HG03175 (cell line): ENCODE measurements at regions not wholly inside any gene's neighbourhood (a gene's known extent, or its start where the extent isn't known, plus 50 kb on each side); places are given as distances from the start of the nearest gene placed in this dataset.

Experiments
- ATAC-seq: cut with Tn5 transposase; IDR thresholded peaks from one replicate; pipeline ENCODE4 v1.9.1; 2021; ENCODE audit warnings: mild to moderate bottlenecking, moderate library complexity; ENCODE audit not compliant: unreplicated experiment

DNA sequence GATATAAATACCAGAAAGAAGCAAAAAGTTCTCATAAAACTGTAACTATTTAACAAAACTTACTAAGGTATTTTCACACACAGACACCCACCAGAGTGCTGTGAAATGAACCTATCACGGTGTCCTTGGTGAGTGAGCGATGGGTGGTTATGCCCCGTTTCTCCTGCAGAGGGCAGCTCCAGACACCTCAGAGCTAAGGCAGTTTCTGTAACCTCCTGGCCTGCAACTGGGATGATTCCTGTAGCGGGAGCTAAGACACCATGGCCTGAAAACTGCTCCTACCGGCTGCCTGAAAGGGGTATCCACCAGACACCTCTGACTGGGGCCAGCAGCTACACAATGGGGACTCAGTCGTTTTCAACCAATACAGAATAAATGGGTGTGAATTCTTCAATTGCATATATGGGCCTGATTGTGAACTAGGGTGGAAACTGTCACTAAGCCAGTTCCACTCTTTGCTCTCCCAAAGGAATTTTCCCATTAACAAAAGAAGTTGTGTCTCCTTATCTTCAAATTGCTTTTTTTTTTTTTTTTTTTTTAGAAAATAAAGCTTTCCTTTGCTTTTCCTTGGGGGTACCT is 2375.8 kb upstream of the TENM3 start:
- ATAC-seq, result peak; percentile 85

DNA sequence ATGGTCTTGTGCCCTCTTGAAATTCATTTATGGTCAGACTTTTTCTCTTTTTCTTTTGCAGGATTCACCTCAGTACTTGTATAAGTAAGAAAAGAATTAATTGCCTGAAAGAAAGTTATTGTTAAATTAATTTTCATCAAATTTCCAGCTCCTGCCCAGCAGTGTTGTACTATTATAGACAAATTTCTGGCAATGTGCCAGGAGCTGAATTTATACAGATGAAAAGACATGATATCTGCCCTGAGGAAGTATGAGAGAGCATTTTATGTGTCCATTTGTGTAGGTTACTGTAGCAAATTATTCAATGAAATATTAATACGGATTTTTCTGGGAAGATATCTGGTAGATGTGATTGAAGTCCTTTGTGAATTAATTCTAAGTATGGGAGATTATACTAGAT is 2371.5 kb upstream of the TENM3 start:
- no peak for ATAC-seq

DNA sequence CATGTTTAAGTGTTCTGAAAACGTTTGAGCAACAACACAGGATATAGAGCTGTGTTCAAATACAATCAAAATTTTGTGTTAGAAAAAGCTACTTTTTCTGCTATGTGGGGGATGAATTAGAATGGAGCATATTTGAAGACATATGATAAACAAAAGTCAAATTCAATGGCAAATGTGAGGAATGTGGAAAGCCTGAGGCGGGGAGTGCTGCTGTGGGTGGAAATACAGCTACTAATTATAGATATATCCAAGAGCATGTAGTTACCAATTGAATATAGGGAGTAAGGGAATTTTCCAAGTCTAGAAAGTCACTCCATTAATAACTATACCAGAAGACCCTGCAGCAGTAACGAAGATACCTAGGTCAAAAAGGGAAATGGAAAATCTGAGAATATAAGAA is 2370.4 kb upstream of the TENM3 start:
- ATAC-seq, result no peak

DNA sequence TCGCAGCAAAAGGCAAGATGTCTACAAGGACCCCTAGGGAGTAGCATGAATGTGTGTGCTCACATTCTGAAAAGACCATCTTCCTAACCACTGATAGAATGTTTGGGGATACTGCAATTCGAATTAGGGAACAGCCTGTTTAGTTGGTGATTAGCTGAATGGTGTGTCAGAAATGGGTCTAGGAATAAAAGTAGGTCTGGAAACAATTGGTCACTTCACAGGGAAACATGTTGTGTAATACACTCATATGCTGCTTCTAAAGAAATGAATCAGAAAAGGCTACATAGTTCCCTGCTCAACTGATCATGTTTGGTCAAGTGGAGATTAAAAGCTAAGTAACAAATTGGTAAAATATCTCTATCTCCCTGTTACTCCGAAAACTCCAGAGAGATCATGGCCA is 2362.4 kb upstream of the TENM3 start:
- ATAC-seq, result no peak

DNA sequence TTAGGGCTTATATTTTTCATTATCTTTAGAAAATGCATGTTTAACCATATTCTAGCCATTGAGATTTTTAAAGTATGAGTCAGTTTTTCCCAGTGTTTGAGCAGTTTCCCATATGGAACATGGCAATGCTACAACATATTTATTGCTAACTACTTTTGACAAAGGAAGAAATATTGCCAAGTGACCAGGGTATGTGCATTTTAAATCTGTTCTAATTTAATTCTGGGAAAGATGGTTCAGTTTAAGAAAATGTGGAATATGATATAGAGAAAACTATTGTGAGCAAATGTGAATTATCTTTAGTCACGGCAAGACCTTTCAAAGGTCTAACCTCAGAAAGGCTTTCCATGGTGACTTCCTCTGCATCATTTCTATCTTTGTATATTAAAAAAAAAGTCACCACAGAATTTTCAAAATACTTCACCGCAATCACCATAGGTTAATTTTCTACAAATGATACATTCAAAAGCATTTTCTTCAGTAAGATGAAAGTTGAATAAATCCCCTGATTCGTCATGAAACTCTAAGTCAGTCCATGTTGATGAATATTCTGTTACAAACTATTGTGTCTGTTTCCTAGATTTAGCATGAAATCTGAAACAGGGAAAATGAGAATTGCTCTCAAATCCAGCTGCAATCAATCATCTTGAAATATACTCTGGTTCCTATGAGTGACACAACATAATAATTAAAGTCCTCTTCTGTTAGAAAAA is 2349.0 kb upstream of the TENM3 start:
- no peak for ATAC-seq

DNA sequence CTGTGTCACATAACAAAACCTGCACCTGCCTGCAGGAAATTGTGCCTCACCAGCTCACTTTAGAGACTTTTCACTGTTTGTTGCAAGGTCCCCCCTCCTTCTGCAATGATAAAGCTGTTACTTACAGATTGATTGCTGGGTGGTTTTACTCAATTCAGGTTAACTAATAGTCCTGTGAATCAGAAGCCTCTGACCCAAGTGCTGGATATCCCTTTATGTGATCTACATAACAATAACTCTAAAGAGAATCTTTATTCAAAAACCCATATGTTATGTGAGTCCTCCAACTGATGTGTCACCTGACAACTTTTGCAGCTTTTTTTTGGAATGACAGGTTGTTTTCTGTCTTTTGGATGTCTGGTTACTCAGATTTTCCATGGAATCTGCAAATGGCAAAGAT is 2323.6 kb upstream of the TENM3 start:
- no peak for ATAC-seq

DNA sequence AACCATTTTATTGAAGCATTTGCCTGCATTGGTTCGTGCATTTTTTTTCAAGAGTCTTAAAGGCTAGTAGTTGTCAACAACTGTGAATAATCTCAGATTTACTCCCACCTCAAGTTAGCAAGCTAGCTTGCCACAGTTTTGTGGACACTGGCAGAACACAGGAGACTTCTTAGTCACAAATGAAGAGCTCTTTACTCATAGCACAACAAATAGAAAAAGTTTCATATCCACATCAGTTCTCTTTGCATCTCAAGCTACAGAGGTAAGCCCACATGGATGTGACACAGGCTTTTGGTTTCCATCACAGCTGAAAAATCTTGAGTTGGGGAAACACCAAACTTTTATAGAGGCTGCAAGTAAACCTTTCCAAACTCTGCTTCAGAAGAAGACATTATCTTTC is 2315.7 kb upstream of the TENM3 start:
- no peak for ATAC-seq

DNA sequence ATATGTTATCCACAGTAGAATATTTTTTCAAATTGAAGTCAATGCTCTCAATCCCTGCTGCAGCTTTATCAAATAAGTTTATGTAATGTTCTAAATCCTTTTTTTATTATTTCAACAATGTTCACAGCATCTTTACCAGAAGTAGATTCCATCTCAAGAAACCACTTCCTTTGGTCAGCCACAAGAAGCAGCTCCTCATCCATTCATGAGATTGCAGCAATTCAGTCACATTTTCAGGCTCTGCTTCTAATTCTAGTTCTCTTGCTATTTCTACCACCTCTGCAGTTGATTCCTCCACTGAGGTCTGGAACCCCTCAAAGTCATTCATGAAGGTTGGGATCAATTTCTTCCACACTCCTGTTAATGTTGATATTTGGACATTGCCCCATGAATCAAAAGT is 2301.3 kb upstream of the TENM3 start:
- no peak for ATAC-seq

DNA sequence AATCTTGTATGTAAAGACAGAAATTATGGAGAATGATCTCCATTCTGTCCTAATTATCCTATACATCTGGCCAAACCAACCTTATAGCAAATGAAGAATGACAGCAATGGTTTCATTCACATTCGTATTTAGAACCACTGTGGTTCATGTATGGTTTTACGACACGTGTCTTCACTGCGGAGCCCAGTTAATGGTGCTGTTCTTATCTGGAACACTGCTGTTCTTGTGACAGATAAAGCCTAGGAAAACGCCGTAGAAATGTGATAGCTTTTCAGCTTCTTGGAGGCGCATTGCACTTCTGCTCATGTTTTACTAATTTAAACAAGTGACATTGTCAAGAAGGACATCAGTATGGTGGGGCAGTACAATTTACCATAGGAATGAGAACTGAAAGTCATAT is 2266.4 kb upstream of the TENM3 start:
- ATAC-seq, result no peak

DNA sequence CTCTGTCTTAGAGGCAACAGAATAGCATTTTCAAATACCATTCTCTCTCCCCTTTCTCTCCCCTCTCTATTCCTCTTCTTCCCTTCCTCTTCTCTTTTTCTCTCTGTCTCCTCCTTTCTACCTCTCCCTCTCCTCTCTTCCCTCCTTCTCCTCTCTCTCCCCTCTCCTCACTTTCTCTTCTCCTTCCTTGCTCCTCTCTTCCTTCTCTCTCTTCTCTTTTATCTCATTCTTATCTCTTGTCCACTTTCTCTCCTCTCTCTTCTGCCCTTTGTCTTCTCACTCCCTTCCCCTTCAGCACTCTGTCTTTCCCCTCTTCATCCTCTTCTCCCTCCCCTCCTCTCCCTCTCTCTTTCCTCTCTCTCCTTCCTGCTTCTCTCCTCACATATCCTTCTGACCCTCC is 2265.8 kb upstream of the TENM3 start:
- no peak for ATAC-seq

DNA sequence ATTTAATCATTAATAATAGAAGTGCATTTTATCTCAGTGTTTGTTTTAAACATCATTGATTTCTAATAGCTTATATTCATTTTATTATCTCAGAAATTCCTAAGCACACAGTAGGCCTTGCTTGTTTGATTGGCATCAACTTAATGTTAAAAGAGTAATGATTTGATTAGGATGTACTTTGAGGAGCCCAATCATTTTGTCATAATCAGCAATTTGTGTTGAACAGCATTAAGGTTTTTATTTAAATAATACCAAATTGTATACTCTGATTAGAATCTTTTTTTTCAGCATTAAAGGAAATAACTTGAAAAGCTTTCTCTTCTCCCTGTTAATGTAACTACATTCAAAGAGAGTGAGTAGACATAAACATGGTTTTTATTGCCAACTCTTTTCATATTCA is 2262.0 kb upstream of the TENM3 start:
- no peak for ATAC-seq

DNA sequence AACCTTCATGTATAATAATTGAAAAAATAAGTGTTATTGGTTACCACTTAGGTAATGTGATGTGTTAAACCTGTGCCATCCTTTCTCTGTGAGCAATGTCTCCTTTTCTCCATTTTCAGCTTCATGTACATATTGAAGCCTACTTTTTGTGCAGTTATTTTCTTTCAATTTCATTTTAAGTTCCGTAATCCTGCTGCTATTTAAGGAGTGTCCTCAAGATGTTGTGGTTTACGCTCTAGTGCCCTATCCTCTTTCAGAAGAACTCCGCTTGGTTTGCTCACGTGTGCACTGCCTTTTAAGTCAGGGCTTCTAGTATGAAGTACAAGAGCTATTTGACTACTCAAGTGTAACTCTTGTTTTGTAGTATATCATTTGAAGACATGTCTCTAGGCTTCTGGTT is 2253.2 kb upstream of the TENM3 start:
- ATAC-seq, result peak; percentile 90

DNA sequence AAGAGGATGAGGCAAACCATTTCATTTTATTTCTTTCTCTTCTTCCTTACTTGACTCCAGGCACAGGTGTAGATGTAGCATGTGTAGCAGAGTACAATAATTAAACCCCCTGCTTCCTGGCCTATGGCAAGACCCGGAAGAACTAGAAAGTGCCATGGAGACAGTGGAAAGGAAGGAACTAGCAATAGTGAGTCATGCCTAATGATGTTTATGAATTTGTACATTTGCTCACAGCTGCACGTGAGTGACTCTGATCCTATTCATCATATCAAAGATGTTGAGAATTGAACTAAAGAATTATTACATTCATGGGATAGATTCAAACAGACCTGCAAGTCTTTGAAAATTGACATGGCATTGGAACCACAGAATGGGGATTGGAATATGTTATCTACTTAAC is 2233.9 kb upstream of the TENM3 start:
- no peak for ATAC-seq

DNA sequence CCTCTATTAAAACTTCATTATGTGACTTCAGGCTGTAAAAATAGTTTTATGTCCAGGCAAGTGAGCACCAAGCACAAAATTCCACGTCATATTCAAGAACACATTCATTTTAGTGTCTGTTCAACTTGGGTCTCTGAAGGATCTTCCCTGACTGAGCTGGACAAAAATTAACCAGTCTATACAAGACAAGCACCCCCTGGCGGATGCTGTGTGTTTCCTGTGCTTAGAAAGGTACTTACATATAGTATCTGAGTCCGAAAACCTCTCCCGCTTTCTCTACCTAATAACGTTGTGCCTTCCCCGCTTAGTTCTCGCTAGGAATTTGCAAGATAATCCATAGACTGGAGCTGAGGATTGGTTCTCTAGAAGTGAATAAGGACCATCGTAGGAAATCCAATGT is 2214.5 kb upstream of the TENM3 start:
- ATAC-seq, result peak; percentile 45

DNA sequence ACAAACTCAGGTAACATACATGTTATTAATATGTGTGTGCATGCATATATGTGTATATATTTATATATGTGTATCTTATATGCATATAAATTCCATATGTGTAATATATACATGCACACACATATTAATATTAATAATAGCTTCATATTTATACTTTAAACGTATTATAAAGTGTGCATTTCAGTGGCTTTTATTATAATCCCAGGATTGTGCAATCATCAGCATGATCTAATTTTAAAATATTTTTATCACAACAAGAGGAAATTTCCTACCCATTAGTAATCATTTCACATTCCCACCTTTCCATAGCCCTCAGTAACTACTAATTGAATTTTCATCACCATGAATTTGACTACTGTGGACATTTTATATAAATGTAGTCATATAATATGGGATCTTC is 2211.9 kb upstream of the TENM3 start:
- ATAC-seq, result no peak

DNA sequence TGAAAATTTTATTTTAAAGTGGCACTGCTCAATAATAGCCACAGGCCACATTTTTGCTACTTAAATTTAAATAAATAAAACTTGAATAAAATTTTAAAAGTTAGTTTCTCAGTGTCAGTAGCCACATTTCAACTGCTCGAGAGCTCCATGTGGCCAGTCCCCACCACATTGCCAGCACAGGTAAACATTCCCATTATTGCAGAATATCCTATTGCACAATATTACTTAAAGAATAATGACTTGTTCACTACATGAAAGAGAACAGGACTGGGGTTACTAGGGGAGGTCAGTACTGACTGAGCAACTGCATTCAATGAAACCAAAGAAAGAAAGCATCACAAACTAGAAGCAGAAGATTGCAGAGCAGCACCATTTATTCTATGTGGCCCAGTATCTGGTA is 2201.6 kb upstream of the TENM3 start:
- ATAC-seq, result no peak

DNA sequence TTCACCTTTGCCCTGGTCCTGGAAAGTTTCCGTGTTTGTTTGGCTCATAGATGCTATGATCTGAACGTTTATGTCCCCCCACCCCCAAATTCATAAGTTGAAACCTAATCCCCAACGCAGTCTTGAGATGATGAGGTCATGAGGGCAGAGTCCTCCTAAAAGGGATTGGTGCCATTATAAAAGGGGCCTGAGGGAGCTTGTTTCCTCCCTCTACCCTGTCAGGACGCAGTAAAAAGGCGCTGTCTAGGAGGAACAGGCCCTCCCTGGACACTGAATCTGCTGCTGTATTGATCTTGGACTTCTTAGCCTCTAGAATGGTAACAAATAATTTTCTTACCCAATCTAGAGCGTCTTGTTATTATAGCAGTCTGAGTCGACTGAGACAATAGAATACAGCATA is 2190.6 kb upstream of the TENM3 start:
- no peak for ATAC-seq

DNA sequence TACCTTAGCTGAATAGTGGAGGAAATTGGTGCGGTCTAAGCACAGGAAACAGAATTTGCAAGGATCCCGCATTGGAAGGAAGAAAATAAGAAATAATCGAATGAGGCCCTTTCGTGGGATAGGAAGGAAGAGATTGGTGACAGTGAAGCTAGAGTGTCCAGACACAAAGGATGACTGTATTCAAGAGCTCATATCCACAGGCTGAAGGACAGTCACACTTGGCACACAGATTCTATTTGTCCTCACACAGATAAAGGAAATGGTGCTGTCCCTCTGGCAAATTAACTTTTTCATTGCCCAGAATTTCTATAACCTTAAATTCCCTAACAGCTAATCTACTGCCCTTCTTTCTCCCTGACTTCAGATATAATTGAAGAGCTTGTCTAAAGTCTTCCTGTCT is 2188.9 kb upstream of the TENM3 start:
- ATAC-seq, result no peak

DNA sequence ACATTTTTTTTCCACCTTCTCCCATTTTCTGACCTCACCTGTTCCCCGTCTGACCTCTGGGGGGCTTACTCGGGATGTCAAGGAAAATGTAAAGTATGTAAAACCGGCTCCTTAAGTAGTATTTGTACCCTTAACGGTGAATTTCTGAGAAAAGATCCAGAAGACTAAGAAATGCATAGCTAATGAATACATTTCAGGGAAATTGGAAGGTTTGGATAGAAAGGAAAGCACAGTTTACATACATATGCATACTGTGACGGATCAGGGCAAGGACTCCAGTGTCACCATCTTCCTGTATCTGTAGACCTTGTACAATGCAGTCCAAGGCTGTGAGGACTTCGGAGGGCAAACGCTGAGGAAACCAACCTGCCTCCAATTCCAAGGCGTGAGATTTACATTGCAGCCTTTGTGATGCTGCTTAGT is 2185.9 kb upstream of the TENM3 start:
- no peak for ATAC-seq

DNA sequence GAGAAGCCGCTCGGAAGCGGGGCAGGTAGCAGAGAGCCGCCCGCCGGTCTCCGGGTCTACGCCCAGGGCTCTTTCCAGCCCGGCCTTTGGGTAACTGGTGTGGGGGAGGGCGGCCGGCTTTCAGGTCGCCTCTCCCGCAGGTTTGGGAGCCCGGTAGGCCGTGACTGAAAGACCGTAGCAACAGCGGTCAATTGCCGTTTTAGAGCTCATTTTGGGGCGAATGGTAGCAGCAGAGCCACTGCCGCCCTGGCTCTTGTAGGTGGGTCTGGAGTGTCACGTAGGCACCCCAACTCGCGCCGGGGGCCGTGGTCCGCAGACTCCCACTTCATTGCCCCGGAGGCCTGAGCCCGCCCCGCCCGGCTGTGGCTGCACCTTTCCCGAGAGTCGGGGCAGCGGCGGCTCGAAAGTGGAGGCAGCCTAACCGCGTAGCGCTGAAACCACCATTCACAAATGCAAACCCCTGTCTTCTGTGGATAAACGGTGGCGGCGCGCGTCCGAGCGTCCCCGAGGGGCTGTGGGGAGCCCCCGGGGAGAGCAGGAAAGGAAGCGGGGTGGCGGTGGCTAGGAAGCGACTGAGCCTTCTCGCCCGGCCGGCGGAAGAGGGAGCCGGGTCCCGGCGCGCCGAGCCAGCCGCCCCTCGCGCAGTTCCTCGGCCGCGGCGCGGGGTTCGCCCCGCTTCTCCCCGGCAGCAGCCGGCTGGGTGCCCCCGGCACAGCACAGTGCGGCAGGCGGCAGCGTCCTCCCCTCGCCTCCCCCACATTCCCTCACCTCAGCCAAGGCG is 2185.1 kb upstream of the TENM3 start:
- ATAC-seq, result no peak

DNA sequence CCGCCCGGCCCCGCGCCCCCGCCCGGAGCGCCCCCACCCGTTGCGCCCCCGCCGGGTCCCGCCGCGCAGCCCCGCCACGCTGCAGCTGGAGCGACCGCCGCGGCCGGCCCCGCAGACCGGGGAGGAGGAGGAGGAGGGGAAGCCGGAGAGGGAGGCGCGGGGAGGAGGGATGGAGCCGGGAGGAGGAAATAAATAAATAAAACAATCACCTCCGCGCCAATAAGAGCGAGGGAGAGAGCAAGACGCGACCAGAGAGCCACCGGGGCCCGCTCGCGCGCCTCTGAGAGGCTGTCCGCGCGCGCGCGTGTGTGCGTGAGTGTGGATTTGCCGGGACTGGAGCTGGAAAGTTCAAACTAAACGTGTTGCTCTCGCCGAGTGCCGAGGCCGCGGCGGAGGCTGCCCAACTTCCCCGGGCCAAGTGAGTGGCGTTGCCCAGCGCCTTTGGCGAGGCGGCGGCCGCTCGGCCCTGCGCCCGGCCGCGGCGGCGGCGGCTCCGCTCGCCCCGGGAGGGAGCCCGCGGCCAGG is 2184.4 kb upstream of the TENM3 start:
- no peak for ATAC-seq
